Activated CD4-positive, alpha-beta T cell treated with anti-CD3 and anti-CD28 coated beads, Interleukin-2, amount 10 ng/mL, durations not matched to agents 24 days and 14 days (primary cell): ENCODE measurements at regions not wholly inside any gene's neighbourhood (a gene's known extent, or its start where the extent isn't known, plus 50 kb on each side); places are given as distances from the start of the nearest gene placed in this dataset.

Source experiments
- DNase-seq: peaks from one replicate; pipeline ENCODE4 v3.0.0; 2022
- H3K27ac Mint-ChIP-seq: one replicate; pipeline ENCODE4 v1.8.0; 2022; ENCODE audit warnings: mild to moderate bottlenecking, mixed read lengths
- H3K27me3 Mint-ChIP-seq: one replicate; pipeline ENCODE4 v1.8.0; 2022; ENCODE audit warnings: mixed read lengths
- H3K36me3 Mint-ChIP-seq: one replicate; pipeline ENCODE4 v1.8.0; 2022; ENCODE audit warnings: low read depth, mild to moderate bottlenecking, mixed read lengths
- H3K4me1 Mint-ChIP-seq: one replicate; pipeline ENCODE4 v1.8.0; 2021; ENCODE audit warnings: mixed read lengths
- H3K4me3 Mint-ChIP-seq: one replicate; pipeline ENCODE4 v1.8.0; 2022; ENCODE audit warnings: mild to moderate bottlenecking, moderate library complexity, mixed read lengths
- H3K9me3 Mint-ChIP-seq: one replicate; pipeline ENCODE4 v1.8.0; 2021; ENCODE audit warnings: mixed read lengths
- intact Hi-C: fragments of 100-400 bp; cut with micrococcal nuclease; formaldehyde crosslinking; loops from one replicate; pipeline ENCODE4 v1.15.1; 2023

DNA sequence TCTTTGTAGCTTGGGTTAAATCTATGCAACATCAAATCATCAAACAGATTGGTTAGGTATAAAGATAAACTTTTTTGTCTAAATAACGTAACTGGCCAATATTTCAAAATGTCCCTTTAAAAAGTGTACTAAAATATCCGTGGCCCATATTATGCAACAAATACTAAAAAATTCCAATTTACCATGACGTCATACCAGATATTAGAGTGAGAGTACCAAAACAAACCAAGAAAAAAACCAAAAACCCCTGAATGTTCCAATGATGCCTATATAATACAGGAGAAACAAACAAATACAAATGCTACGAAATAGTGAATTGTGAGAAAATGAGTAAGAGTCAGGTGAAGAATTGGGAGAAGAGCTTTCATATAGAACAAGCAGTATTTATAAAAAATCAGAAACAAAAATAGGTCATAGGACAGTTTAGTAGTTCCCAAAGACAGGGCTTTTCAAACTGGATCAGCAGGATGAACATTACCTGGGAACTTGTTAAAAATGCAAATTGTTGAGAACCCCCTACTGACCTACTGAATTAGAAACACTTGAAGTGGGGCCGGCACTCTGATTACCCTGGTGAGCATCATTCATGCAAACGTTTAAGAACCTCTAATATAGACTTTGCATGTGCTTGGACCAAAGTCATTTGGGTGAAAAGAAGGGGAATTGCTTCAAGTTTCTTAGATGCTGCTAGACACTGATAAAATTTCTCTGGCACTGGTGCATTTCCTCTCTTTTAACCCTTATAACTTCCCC, 753.7 kb downstream of the DSC3 start:
- Mint-ChIP-seq H3K4me1 (no peaks in the 10 kb centered on the region), H3K36me3 (no peaks in the 10 kb centered on the region), H3K9me3 (no peaks in the 10 kb centered on the region), H3K27ac (no peak overlapping the region), H3K27me3 (no peaks in the 10 kb centered on the region), H3K4me3 (no peak overlapping the region)
- no peak for DNase-seq
- intact Hi-C loops: loop anchor here (10.0 kb wide), 1 partner anchor 414 kb away; no protein-coding TSS in a partner anchor

- no peaks in the 10 kb centered on the region for H3K4me1 Mint-ChIP-seq
- DNase-seq: no peak
Measured at GRCh38 chr18:30280861-30281470, 761.6 kb downstream of the DSC3 start.

GRCh38 chr18:30280186-30280585, 762.4 kb downstream of the DSC3 start:
- intact Hi-C loops: loop anchor here (10.0 kb wide), 1 partner anchor 405 kb away; no protein-coding TSS in a partner anchor
- no peaks in the 10 kb centered on the region for H3K27me3 Mint-ChIP-seq
- H3K4me1 Mint-ChIP-seq: no peaks in the 10 kb centered on the region
- H3K9me3 Mint-ChIP-seq: no peaks in the 10 kb centered on the region
- H3K36me3 Mint-ChIP-seq: no peaks in the 10 kb centered on the region
- no peak overlapping the region for H3K27ac Mint-ChIP-seq
- DNase-seq: no peak
- no peak overlapping the region for H3K4me3 Mint-ChIP-seq

More at GRCh38 chr18:30280861-30281470, 761.6 kb downstream of the DSC3 start:
- Mint-ChIP-seq H3K9me3 (no peaks in the 10 kb centered on the region), H3K36me3 (no peaks in the 10 kb centered on the region), H3K4me3 (no peak overlapping the region), H3K27me3 (no peaks in the 10 kb centered on the region), H3K27ac (no peak overlapping the region)
- intact Hi-C loops: loop anchor here (10.0 kb wide), 1 partner anchor 406 kb away; no protein-coding TSS in a partner anchor

GRCh38 chr18:30277676-30278075, 764.9 kb downstream of the DSC3 start:
- Mint-ChIP-seq H3K36me3 (no peaks in the 10 kb centered on the region), H3K27me3 (no peaks in the 10 kb centered on the region), H3K4me3 (no peak overlapping the region), H3K27ac (no peak overlapping the region), H3K4me1 (no peaks in the 10 kb centered on the region), H3K9me3 (no peaks in the 10 kb centered on the region)
- DNase-seq: no peak
- intact Hi-C loops: no loop called here

- H3K4me1 Mint-ChIP-seq: no peaks in the 10 kb centered on the region
- no peak for DNase-seq
- intact Hi-C loops: no loop called here
- no peaks in the 10 kb centered on the region for H3K9me3 Mint-ChIP-seq
- H3K36me3 Mint-ChIP-seq: no peaks in the 10 kb centered on the region
- no peaks in the 10 kb centered on the region for H3K27me3 Mint-ChIP-seq
- H3K4me3 Mint-ChIP-seq: no peak overlapping the region
- H3K27ac Mint-ChIP-seq: no peak overlapping the region
Measured at GRCh38 chr18:30271716-30272115, 770.8 kb downstream of the DSC3 start.

- H3K9me3 Mint-ChIP-seq: no peaks in the 10 kb centered on the region
Measured at GRCh38 chr18:30265190-30265589, 777.4 kb downstream of the DSC3 start.

GRCh38 chr18:30254331-30254730, 788.2 kb downstream of the DSC3 start:
- no peaks in the 10 kb centered on the region for H3K27me3 Mint-ChIP-seq
- intact Hi-C loops: no loop called here
- H3K9me3 Mint-ChIP-seq: no peaks in the 10 kb centered on the region
- DNase-seq: no peak
- H3K27ac Mint-ChIP-seq: no peak overlapping the region
- H3K4me3 Mint-ChIP-seq: no peak overlapping the region
- no peaks in the 10 kb centered on the region for H3K4me1 Mint-ChIP-seq
- no peaks in the 10 kb centered on the region for H3K36me3 Mint-ChIP-seq

More at GRCh38 chr18:30265190-30265589, 777.4 kb downstream of the DSC3 start:
- H3K4me1 Mint-ChIP-seq: no peaks in the 10 kb centered on the region
- H3K27me3 Mint-ChIP-seq: no peaks in the 10 kb centered on the region
- intact Hi-C loops: no loop called here
- H3K27ac Mint-ChIP-seq: no peak overlapping the region
- no peak overlapping the region for H3K4me3 Mint-ChIP-seq
- H3K36me3 Mint-ChIP-seq: no peaks in the 10 kb centered on the region
- DNase-seq: no peak

DNA sequence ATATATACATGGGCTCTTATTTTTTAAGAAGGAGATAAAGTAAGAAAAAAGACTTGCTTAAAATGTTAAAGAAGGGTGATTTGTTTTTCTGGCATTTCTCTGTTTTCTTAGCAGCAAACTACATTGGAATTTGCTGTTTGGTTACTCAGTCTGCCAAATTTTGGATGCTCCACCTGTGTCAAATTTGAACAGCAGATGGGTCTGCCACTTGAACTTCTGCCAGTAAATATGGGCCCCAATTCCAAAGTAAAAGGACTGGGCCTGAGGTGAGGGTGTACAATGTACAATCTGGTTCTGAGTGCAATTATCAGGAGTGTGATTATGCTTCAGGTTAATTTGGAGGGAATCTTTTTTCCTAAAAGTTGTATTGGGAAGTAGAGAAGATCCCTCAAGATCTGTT, 794.5 kb downstream of the DSC3 start:
- Mint-ChIP-seq H3K4me3 (no peak overlapping the region), H3K27me3 (no peaks in the 10 kb centered on the region), H3K36me3 (no peaks in the 10 kb centered on the region), H3K4me1 (no peaks in the 10 kb centered on the region), H3K27ac (no peak overlapping the region), H3K9me3 (no peaks in the 10 kb centered on the region)
- intact Hi-C loops: no loop called here
- no peak for DNase-seq

- intact Hi-C loops: no loop called here
- Mint-ChIP-seq H3K9me3 (no peaks in the 10 kb centered on the region), H3K4me3 (no peak overlapping the region), H3K4me1 (no peaks in the 10 kb centered on the region), H3K27ac (no peak overlapping the region), H3K27me3 (no peaks in the 10 kb centered on the region), H3K36me3 (no peaks in the 10 kb centered on the region)
- no peak for DNase-seq
Measured at GRCh38 chr18:30245766-30246455, 796.6 kb downstream of the DSC3 start.

DNA sequence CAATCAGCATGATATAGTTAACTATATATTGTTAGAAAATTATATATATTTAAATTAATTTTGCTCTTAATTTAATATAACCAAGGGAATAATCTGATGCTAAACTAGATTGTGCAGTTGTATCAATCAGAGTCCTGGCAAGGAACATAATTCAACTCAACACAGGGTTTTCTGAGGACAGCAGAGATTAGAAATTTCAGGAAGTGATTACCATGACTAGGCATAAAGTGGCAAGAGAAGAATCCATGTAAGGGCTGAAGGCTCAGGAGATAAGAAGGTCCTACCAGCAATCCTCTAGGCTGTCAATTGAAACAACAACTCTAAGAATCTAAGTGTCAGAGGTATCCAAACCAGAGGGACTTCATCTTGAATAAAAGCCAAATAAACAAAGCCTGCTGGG, 807.8 kb downstream of the DSC3 start:
- no peak overlapping the region for H3K27ac Mint-ChIP-seq
- no peak overlapping the region for H3K4me3 Mint-ChIP-seq
- DNase-seq: no peak
- H3K9me3 Mint-ChIP-seq: no peaks in the 10 kb centered on the region
- no peaks in the 10 kb centered on the region for H3K4me1 Mint-ChIP-seq
- intact Hi-C loops: no loop called here
- H3K36me3 Mint-ChIP-seq: no peaks in the 10 kb centered on the region
- no peaks in the 10 kb centered on the region for H3K27me3 Mint-ChIP-seq

DNA sequence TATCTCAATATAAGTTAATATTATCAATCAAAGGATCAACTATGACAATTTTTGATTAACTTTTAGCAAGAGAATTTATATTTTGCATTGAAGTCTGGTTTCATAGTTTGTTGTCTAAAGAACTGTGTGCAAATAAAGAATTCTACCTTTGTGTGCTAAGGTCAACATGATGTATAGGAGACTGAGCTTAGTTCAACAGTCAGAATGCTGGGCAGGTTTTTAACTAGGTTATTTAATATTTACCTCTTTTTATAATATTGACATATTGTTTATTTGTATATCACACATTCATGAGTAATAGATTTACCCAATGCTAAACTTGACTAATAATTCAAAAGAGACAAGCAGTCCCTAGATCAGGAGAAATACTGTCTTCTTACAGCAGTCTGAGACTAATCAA, 831.4 kb downstream of the DSC3 start:
- intact Hi-C loops: no loop called here

DNA sequence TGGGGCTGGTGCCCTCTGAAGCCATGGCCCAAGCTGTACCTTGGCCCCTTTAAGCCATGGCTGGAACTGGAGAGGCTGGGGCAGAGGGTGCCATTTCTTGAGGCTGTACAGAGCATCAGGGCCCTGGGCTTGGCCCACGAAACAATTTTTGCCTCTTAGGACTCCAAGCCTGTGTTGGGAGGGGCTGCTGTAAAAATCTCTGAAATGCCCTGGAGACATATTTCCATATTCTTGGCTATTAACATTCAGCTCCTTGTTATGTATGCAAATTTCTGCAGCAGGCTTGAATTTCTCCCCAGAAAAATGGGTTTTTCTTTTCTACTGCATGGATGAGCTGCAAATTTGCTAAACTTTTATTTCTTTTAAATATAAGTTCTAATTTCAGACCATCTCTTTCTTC, 834.0 kb downstream of the DSC3 start:
- Mint-ChIP-seq H3K36me3 (no peaks in the 10 kb centered on the region), H3K27me3 (no peaks in the 10 kb centered on the region)
- intact Hi-C loops: no loop called here

More for the DNA sequence above, 831.4 kb downstream of the DSC3 start:
- Mint-ChIP-seq H3K4me3 (no peak overlapping the region), H3K36me3 (no peaks in the 10 kb centered on the region), H3K27ac (no peak overlapping the region), H3K9me3 (no peaks in the 10 kb centered on the region), H3K27me3 (no peaks in the 10 kb centered on the region), H3K4me1 (no peaks in the 10 kb centered on the region)
- DNase-seq: no peak

DNA sequence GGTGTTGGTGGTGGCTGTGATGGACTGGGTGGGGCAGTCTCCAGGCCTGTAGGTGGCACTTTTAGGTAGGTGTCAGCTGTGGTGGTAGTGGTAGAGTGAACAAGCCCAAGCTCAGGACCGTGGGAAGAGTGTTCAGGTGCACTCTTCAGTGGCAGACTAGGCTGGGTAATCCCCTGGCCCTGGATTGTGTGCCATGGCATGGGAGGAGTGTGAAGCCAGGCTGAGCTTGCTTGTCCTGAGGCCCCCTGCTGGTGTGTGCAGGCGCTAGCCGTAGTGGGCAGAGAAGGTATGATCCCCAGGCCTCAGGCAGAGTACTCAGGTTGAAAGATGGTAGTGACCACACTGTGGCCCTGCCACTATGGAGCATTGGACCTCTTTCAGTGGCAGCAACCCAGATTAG, 850.3 kb downstream of the DSC3 start:
- Mint-ChIP-seq H3K4me3 (no peak overlapping the region), H3K9me3 (peaks cover 4% of the 10 kb centered on the region), H3K27me3 (no peaks in the 10 kb centered on the region), H3K36me3 (no peaks in the 10 kb centered on the region), H3K4me1 (no peaks in the 10 kb centered on the region), H3K27ac (no peak overlapping the region)
- no peak for DNase-seq
- intact Hi-C loops: no loop called here

More for the DNA sequence above, 834.0 kb downstream of the DSC3 start:
- no peak for DNase-seq
- no peak overlapping the region for H3K4me3 Mint-ChIP-seq
- no peak overlapping the region for H3K27ac Mint-ChIP-seq
- H3K4me1 Mint-ChIP-seq: no peaks in the 10 kb centered on the region
- peaks cover 3% of the 10 kb centered on the region for H3K9me3 Mint-ChIP-seq

DNA sequence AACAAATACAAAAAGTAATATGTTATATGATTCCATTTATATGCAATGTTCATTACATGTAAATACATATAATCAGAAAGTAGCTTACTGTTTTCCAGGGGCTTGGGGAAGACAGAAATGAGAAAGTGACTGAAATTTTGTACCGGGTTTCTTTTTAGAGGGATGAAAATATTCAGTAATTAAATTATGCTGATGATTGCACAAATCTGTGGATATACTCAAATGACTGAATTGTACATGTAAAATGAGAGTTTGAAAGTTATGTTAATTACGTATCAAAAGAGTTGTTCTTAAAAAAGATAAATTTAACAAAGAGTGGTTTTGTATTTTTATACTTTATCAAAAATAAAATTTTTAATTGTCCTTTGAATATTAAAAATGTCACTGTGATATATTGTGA, 856.3 kb downstream of the DSC3 start:
- Mint-ChIP-seq H3K9me3 (peaks cover 4% of the 10 kb centered on the region), H3K4me1 (no peaks in the 10 kb centered on the region), H3K4me3 (no peak overlapping the region), H3K27ac (no peak overlapping the region), H3K27me3 (no peaks in the 10 kb centered on the region), H3K36me3 (no peaks in the 10 kb centered on the region)
- intact Hi-C loops: no loop called here
- DNase-seq: no peak
